ENCODE measurements at regions not wholly inside any gene's neighbourhood (a gene's known extent, or its start where the extent isn't known, plus 50 kb on each side); places are given as distances from the start of the nearest gene placed in this dataset.
"Not testable (repeated sequence)": the region's sequence is repeated elsewhere in the genome, so short reads cannot be mapped to it uniquely, and the experiment has no call there.

- no peak for DNase-seq (ENCODE audit: extremely low read depth, low read depth, low spot score)
Observed at GRCh38 chr4:111359602-111360001, 736.7 kb upstream of the PITX2 start.

- no peak for DNase-seq (ENCODE audit: extremely low read depth, low read depth, low spot score)
Observed at GRCh38 chr4:111360906-111361305, 738.0 kb upstream of the PITX2 start.

GRCh38 chr4:111362941-111363361 lies 740.1 kb upstream of the PITX2 start:
- DNase-seq (ENCODE audit: extremely low read depth, low read depth, low spot score) = no peak

- not testable (repeated sequence) for DNase-seq (ENCODE audit: extremely low read depth, low read depth, low spot score)
Observed at GRCh38 chr4:111377880-111378279, 755.0 kb upstream of the PITX2 start.

DNA sequence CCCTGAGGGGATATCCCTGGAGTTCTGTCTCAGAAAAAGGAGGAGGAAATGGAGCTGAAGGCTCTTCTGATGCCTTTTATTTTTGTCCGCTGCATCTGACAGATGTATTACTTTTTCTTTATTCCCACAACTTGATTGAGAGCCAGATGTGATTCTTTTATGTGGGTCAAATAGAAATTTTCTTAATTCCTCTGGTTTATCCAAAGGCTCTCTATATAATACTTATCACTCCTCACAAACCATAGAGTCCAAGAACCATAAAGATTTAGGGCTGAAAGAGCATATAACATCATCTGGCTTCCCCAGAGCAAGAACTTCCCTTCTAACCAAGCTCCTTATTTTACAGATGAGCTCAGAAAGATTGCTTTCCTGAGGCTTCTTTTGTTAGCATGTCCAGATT lies 756.7 kb upstream of the FAM241A start:
- no peak for DNase-seq (ENCODE audit: extremely low read depth, low read depth, low spot score)

- no peak for DNase-seq (ENCODE audit: extremely low read depth, low read depth, low spot score)
Observed at GRCh38 chr4:111391829-111392228, 753.4 kb upstream of the FAM241A start.

- DNase-seq (ENCODE audit: extremely low read depth, low read depth, low spot score) = no peak
Observed at GRCh38 chr4:111393781-111394180, 751.5 kb upstream of the FAM241A start.

DNA sequence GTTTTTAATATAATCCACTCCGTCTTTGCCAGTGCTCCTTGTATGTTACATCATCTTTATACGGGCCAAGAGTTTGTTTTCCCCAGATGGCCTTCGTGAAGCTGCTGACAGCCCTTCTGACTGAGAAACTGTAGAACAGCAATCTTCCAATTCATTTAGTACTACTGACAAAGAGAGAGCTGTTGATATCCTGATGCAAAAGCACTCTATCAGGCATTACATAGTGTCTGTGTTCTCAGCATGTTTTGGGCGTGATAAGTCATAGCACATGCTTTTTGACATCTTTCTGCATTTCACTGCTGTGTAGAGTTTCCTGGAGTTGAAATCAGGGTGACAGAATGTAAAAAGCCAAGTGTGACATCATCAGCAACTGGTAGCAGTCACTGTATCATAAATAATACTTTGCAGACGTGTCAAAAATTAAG lies 746.3 kb upstream of the FAM241A start:
- no peak for DNase-seq (ENCODE audit: extremely low read depth, low read depth, low spot score)

DNA sequence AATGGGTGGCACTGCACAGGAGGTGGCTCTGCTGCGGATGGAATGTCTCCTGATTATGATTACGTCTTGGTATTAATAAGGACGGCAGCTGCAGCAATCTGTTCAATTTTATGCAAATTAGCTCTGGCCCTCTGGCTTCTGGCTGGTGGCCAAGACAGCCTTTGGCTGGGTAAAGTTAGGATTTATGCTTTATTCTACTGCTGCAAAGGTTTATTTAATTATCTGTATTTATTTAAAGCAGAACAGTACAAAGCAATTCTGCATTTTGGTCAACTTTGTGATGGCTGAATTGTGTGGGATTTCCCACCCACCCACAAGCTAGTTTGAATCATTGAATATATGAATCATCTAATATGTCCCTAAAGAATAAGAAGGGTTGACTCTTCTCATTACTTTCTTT lies 745.6 kb upstream of the FAM241A start:
- no peak for DNase-seq (ENCODE audit: extremely low read depth, low read depth, low spot score)

DNA sequence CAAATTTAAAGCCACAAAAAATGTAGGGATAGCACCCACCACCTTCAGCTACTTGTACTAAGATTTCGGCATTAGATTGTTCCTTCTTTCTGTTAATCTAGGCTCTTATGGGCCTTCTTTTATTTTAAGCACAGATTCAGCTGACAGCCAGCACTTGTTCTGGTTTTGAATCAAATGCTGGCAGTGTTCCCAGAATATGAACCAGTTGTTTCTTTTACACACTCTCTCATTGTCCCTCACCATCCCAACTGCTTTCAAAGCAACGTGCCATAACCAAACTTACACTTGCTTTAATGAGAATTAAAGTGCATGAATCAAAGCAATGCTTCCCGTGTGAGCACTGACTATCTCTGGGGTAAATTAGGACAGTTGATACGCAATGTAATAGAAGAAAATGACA lies 744.5 kb upstream of the FAM241A start:
- DNase-seq (ENCODE audit: extremely low read depth, low read depth, low spot score) = no peak

DNA sequence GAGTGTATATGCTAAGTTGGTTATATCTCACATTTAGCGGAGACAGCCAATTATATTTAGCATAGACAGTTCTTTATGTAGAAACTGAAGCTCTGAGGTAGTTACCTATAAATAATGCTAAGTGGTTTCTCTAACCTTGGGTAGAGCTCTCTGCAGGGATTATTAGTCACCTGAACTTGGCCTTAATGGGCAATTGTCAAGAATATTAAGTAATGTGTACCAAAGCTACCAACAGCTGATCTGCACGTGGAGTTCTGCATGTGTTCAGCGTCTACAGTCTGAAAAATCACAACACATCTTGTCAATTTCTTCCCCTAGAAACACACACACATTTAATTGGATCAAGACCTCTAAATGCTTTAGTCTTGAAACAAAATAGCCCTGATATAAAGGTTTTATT lies 740.6 kb upstream of the FAM241A start:
- DNase-seq (ENCODE audit: extremely low read depth, low read depth, low spot score) = no peak

DNA sequence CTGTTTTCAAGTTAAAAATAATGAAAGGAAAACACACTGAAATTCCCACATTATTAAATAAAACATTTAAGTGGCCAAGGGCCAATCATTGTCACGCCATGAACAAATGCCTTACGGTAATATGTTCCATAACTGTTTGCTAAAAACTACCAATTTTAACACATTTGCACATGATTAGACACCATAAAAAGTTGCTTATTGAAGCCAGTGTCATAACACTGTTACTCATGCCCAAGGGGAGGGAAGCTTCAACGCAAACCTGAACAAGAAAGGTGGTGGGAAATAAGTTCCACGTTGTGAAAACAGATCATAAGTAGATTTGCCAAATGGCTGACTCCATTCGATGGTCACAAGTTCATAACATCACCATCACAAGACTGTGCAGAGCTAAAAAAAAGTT lies 739.3 kb upstream of the FAM241A start:
- no peak for DNase-seq (ENCODE audit: extremely low read depth, low read depth, low spot score)

DNA sequence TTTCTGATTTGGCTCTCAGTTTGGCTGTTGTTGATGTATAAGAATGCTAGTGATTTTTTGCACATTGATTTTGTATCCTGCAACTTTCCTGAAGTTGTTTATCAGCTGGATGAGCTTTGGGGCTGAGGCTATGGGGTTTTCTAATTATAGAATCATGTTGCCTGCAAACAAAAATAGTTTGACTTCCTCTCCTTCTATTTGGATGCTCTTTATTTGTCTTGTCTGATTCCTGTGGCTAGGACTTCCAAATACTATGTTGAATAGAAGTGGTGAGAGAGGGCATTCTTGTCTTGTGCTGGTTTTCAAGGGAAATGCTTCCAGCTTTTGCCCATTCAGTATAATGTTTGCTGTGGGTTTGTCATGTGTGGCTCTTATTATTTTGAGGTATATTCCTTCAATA lies 734.7 kb upstream of the FAM241A start:
- DNase-seq (ENCODE audit: extremely low read depth, low read depth, low spot score) = no peak

DNA sequence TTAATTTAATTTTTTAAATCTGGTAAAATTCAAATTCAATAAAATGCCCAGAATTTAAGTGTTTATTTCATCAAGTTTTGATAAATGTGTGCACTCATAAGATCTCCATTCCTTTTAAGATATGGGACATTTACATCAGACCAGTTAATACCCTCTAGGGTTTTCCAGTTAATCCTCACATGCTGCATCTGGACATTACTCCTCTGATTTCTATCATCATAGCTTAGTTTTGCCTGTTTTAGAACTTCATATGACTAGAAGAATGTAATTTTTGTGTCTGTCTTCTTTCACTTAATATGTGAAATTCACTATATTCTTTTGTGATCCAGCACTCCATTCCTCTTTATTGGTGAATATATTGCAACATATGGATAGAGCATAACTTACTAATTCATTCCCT lies 727.7 kb upstream of the FAM241A start:
- no peak for DNase-seq (ENCODE audit: extremely low read depth, low read depth, low spot score)

DNA sequence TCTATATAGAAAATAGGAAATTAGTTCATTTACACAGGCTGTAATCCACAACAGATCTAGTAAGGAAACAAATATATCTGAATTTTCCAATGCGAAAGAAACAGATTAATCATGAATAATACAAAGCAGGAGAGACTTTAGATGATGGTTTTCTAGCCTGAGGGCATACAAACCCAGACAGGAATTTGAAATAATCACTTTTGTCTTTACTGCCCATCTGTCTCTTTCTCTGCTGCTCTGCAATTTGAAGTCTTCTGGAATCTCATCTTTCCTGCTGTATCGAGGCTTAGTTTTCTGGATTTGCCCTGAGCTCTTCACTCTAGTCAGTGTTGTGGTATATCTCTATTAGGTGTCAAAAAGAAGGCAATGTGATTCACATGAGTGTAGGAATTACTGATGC lies 711.8 kb upstream of the FAM241A start:
- DNase-seq (ENCODE audit: extremely low read depth, low read depth, low spot score) = no peak

DNA sequence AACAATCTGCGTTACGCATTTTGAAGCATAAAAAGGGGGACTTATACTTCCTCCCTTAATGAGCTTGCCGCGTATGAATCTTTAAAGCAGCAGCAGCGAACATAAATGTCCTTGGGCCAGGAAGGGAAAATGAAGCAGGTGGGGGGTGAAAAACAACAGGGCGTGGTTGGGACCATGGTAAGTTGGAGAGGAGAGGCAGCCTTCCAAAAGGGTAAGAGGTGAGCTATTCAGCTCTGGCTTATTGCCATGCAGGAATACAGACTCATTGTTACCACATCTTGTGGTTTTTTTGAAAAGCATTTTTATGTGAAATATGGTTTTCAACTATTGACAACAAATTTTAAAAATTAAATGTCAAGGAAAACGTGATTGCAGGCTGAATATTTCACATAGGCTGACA lies 710.7 kb upstream of the FAM241A start:
- no peak for DNase-seq (ENCODE audit: extremely low read depth, low read depth, low spot score)

DNA sequence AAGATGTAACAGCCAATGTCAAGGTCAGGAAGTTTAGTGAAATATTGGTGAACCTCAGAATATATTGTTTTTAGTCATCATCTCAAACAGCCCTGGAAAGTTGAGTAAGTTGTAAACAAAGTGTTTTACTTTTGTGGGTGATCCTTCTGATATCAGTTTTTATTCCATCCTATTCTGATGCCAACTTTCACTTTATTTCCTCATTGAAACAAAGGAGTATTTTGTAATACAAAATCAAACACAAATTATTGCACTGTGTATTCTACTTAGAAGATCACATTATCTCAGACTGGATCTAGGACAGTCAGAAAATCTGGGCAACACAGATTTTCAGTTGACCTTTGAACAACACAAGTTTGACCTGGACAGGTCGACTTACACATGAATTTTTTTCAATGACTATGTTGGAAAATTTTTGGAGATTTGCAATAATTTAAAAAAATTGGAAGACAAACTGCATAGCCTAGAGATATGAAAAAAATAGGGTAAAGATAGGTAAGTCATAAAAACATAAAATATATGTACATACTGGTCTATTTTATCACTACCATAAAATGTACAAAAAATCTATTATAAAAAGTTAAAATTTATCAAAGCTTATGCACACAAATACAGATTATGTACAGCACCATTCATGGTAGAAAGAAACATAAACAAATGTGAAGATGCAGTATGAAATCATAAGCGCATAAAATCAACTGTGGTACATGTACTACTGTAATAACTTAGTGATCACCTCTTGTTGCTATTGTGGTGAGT lies 709.1 kb upstream of the FAM241A start:
- no peak for DNase-seq (ENCODE audit: extremely low read depth, low read depth, low spot score)

- no peak for DNase-seq (ENCODE audit: extremely low read depth, low read depth, low spot score)
Observed at GRCh38 chr4:111441687-111442086, 703.6 kb upstream of the FAM241A start.

GRCh38 chr4:111444836-111445235 lies 700.4 kb upstream of the FAM241A start:
- DNase-seq (ENCODE audit: extremely low read depth, low read depth, low spot score) = not testable (repeated sequence)

DNA sequence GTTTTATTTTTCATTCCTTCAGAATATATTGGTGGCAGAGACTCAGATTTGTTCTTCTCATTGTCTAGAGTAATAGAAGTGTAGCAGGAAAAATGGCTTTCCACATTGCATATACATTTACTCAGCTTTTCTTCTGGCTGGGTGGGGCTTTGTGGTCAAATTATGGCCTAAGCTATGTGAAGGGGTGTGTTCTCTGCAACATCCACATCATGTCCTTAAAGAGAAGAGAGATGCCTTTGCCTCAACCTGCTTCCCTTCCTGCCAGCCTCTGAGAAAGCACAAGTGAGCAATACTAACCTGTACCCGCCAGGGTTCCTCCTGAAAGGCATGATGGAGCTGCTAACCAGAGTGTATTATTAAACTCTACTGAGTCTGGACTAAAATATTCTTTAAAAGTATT lies 695.6 kb upstream of the FAM241A start:
- DNase-seq (ENCODE audit: extremely low read depth, low read depth, low spot score) = no peak

DNA sequence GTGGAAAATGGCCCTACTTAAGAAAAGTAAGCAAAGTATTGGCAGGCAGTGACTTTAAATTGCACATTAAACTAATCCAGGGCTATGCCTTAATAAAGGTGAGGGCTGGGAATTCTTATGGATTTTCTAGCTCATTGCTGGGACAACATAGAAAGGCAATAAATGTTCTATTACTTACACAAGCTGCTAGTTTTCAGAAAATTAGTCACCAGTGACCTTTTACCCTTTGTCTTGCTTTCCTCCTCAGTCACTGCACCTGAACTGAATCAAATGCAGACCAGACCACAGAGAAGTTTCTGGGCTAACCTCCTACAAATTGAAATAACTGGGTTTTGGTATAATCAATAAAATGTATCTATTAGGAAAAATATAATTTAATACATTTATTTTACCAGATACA lies 694.4 kb upstream of the FAM241A start:
- no peak for DNase-seq (ENCODE audit: extremely low read depth, low read depth, low spot score)

- DNase-seq (ENCODE audit: extremely low read depth, low read depth, low spot score) = no peak
Observed at GRCh38 chr4:111453216-111453615, 692.0 kb upstream of the FAM241A start.

DNA sequence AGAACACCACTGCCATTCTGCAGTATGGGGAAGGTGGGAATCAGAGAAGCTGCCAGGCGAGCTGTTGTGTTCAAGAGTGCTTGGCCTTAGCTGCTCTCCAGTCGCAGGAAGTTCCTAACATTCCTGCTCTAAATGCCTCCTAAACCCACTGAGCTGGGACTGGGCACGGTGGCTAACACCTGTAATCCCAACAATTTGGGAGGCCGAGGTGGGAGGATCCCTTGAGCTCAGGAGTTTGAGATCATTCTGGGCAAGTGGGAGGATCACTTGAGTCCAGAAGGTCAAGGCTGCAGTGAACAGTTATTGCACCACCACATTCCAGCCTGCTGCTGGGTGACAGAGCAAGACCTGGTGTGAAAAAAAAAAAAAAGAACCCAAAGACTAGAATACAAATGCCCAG lies 690.3 kb upstream of the FAM241A start:
- no peak for DNase-seq (ENCODE audit: extremely low read depth, low read depth, low spot score)

Data from glomerular endothelial cell (primary cell).